Loucy (cell line): ENCODE measurements at regions not wholly inside any gene's neighbourhood (a gene's known extent, or its start where the extent isn't known, plus 50 kb on each side); places are given as distances from the start of the nearest gene placed in this dataset.

Experiments used
- H2AFZ ChIP-seq: fragments of 200-600 bp; sonication (generic); 2 replicates; pipeline ENCODE4 v1.6.0; 2016; ENCODE audit warnings: antibody characterized with exemption, mild to moderate bottlenecking, low read length, moderate library complexity
- H3F3A ChIP-seq: fragments of 200-600 bp; 2 replicates; pipeline ENCODE4 v1.6.0; 2016; ENCODE audit warnings: antibody characterized with exemption, low read depth, mild to moderate bottlenecking
- H3K27me3 ChIP-seq: fragments of 200-600 bp; sonication (generic); 2 replicates; pipeline ENCODE4 v1.6.1; 2014; ENCODE audit warnings: low read length, mild to moderate bottlenecking; ENCODE audit not compliant: insufficient read depth, poor library complexity, severe bottlenecking
- H3K36me3 ChIP-seq: fragments of 200-600 bp; sonication (generic); 2 replicates; pipeline ENCODE4 v1.6.1; 2016; ENCODE audit warnings: low read length; ENCODE audit not compliant: insufficient read depth
- H3K4me1 ChIP-seq: fragments of 200-600 bp; sonication (generic); 2 replicates; pipeline ENCODE4 v1.5.1; 2014; ENCODE audit warnings: low read length, mild to moderate bottlenecking; ENCODE audit not compliant: insufficient read depth, poor library complexity, severe bottlenecking
- H3K4me2 ChIP-seq: fragments of 200-600 bp; sonication (generic); 2 replicates; pipeline ENCODE4 v1.6.0; 2014; ENCODE audit warnings: antibody characterized with exemption, low read length, low read depth, mild to moderate bottlenecking; ENCODE audit not compliant: poor library complexity, severe bottlenecking
- H3K4me3 ChIP-seq: fragments of 200-600 bp; sonication (generic); 2 replicates; pipeline ENCODE4 v1.5.1; 2014; ENCODE audit warnings: low read length, mild to moderate bottlenecking, mixed read lengths; ENCODE audit not compliant: poor library complexity, severe bottlenecking
- H3K79me2 ChIP-seq: fragments of 200-600 bp; sonication (generic); 2 replicates; pipeline ENCODE4 v1.6.1; 2014; ENCODE audit warnings: low read length; ENCODE audit not compliant: insufficient read depth
- H3K9ac ChIP-seq: fragments of 200-600 bp; sonication (generic); 2 replicates; pipeline ENCODE4 v1.6.0; 2014; ENCODE audit warnings: mild to moderate bottlenecking, low read depth, low read length, moderate library complexity; ENCODE audit not compliant: poor library complexity, severe bottlenecking
- H3K9me2 ChIP-seq: fragments of 200-600 bp; sonication (generic); replicated peaks from 2 replicates; pipeline ENCODE4 v1.6.1; 2016; ENCODE audit warnings: low read depth, low read length, mixed read lengths
- H3K9me3 ChIP-seq: fragments of 200-600 bp; sonication (generic); 2 replicates; pipeline ENCODE4 v1.6.1; 2014; ENCODE audit warnings: mild to moderate bottlenecking, antibody characterized with exemption, low read length, low read depth; ENCODE audit not compliant: insufficient read depth
- H4K20me1 ChIP-seq: fragments of 200-600 bp; sonication (generic); 2 replicates; pipeline ENCODE4 v1.6.0; 2014; ENCODE audit warnings: antibody characterized with exemption, low read length, mild to moderate bottlenecking; ENCODE audit not compliant: insufficient read depth, poor library complexity, severe bottlenecking
- EZH2phosphoT487 ChIP-seq: fragments of 200-600 bp; IDR thresholded peaks from 2 replicates; pipeline ENCODE4 v1.6.1; 2018; ENCODE audit warnings: antibody characterized with exemption, mild to moderate bottlenecking, moderate library complexity, borderline replicate concordance
- TF ChIP-seq, protein P1 (sequence below): fragments of 200-600 bp; sonication (generic); conservative IDR thresholded peaks from 2 replicates; pipeline ENCODE4 v1.5.1; 2014; ENCODE audit warnings: mild to moderate bottlenecking, antibody characterized with exemption, low read length

DNA sequence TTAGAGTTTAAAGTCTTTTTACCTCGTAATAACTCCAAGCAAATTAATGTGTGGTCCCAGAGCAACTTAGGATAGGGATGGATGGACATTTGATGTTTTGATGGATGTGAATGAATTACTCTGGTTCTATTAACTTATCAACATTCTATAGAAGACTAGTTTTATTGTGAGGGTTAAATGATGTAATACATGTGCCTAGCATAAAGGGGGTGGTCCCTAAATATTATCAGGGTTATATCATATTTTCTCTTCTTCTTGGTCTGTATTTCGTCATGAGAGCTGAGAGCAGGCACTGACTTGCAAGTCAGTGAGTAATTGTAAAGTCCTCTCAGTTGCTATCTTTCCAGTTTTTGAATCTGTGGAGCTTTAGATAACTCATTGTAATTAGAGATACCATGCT is 219.3 kb downstream of the GATA3 start:
- H4K20me1 ChIP-seq = no peaks in the 10 kb centered on the region
- no peaks in the 10 kb centered on the region for H3F3A ChIP-seq
- no peak overlapping the region for H3K4me2 ChIP-seq
- no peak overlapping the region for H3K4me3 ChIP-seq
- H3K9me3 ChIP-seq = no peaks in the 10 kb centered on the region
- peak overlapping the region; percentile 20; the same call in 1 of the 2 replicates for H2AFZ ChIP-seq
- no peaks in the 10 kb centered on the region for H3K36me3 ChIP-seq
- TF ChIP-seq, protein P1, sequence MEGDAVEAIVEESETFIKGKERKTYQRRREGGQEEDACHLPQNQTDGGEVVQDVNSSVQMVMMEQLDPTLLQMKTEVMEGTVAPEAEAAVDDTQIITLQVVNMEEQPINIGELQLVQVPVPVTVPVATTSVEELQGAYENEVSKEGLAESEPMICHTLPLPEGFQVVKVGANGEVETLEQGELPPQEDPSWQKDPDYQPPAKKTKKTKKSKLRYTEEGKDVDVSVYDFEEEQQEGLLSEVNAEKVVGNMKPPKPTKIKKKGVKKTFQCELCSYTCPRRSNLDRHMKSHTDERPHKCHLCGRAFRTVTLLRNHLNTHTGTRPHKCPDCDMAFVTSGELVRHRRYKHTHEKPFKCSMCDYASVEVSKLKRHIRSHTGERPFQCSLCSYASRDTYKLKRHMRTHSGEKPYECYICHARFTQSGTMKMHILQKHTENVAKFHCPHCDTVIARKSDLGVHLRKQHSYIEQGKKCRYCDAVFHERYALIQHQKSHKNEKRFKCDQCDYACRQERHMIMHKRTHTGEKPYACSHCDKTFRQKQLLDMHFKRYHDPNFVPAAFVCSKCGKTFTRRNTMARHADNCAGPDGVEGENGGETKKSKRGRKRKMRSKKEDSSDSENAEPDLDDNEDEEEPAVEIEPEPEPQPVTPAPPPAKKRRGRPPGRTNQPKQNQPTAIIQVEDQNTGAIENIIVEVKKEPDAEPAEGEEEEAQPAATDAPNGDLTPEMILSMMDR = no peak
- no peak for TF ChIP-seq EZH2phosphoT487
- H3K4me1 ChIP-seq = peaks cover 5% of the 10 kb centered on the region
- no peaks in the 10 kb centered on the region for H3K79me2 ChIP-seq
- no peak overlapping the region for H3K9ac ChIP-seq
- H3K9me2 ChIP-seq = no peaks in the 10 kb centered on the region
- H3K27me3 ChIP-seq = no peaks in the 10 kb centered on the region

DNA sequence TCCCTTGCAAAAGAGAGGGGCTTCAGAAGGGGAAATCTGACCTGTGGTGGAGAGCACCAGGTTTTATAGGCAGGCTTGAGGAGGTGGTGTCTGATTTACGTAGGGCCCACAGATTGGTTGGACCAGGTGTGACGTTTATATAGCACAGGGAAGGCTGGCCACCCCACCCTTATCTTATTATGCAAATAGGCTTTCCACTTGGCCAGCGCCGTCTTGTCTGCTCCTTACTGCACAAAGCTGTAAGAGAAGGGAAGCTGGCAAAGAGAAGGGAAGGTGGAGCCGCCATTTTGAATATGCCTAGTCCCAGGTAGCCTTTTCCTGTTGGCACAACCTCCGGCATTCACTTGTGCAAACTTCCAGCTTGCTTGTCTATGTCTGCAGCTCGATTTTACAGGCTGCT is 221.4 kb downstream of the GATA3 start:
- Histone ChIP-seq H3K9me3 (no peaks in the 10 kb centered on the region), H3K9me2 (no peaks in the 10 kb centered on the region), H3K4me1 (peaks cover 7% of the 10 kb centered on the region), H3K27me3 (no peaks in the 10 kb centered on the region), H3K4me3 (no peak overlapping the region), H4K20me1 (no peaks in the 10 kb centered on the region), H3K9ac (no peak overlapping the region), H3K4me2 (no peak overlapping the region), H3F3A (no peaks in the 10 kb centered on the region), H3K79me2 (no peaks in the 10 kb centered on the region), H2AFZ (no peak overlapping the region), H3K36me3 (no peaks in the 10 kb centered on the region)
- TF ChIP-seq EZH2phosphoT487 = no peak
- TF ChIP-seq, protein P1 = no peak

DNA sequence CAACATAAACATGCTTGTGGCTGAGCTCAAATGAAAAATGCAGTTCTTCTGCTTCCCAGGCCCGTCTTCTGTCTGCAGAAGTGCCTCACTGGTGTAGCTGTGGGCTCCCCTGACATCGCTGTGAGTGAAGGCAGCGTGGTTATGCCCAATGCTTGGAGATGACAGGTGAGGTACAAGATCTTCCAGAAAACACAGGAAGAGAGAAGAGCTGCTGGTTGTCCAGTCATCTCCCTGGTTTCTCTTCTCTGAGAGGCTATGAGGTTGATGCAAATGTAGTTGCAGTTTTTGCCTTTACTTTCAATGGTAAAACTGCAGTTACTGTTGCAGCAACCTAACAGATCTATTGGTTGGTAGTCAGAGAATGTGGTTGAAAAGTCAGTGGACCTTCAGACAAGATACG is 223.6 kb downstream of the GATA3 start:
- Histone ChIP-seq H3K9me2 (no peaks in the 10 kb centered on the region), H3K4me3 (no peak overlapping the region), H3F3A (no peaks in the 10 kb centered on the region), H3K9ac (no peak overlapping the region), H2AFZ (peak overlapping the region; percentile 68), H3K4me2 (no peak overlapping the region), H3K9me3 (no peaks in the 10 kb centered on the region), H3K4me1 (peaks cover 29% of the 10 kb centered on the region), H3K36me3 (no peaks in the 10 kb centered on the region), H4K20me1 (no peaks in the 10 kb centered on the region), H3K79me2 (no peaks in the 10 kb centered on the region), H3K27me3 (no peaks in the 10 kb centered on the region)
- TF ChIP-seq EZH2phosphoT487 = no peak

DNA sequence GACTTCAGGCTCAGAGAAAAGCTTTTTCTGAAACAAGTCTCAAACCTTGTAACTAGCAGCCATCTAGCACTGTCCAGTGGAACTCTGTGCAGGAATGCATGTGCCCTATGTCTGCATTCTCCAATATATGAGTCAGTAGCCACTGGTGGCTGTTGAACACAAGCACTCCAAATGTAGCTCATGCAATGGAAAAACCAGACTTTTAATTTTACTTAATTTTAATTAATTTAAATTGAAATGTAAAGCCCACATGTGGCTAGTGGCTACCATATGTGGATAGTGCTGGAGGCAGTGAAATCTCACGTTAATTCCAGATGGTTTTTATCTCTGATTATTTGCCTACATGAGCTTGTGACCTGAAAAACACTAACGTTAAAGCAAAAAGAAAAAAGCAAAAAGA is 225.1 kb downstream of the GATA3 start:
- Histone ChIP-seq H2AFZ (no peak overlapping the region), H3K27me3 (no peaks in the 10 kb centered on the region), H3K9ac (no peak overlapping the region), H3K4me2 (no peak overlapping the region), H3K79me2 (no peaks in the 10 kb centered on the region), H3F3A (no peaks in the 10 kb centered on the region), H3K4me1 (peaks cover 31% of the 10 kb centered on the region), H3K4me3 (no peak overlapping the region), H3K9me2 (no peaks in the 10 kb centered on the region), H3K9me3 (no peaks in the 10 kb centered on the region), H4K20me1 (no peaks in the 10 kb centered on the region), H3K36me3 (no peaks in the 10 kb centered on the region)
- TF ChIP-seq EZH2phosphoT487 = no peak
- TF ChIP-seq, protein P1 = no peak
